ENCODE measurements at regions not wholly inside any gene's neighbourhood (a gene's known extent, or its start where the extent isn't known, plus 50 kb on each side); places are given as distances from the start of the nearest gene placed in this dataset.

- DNase-seq (ENCODE audit: extremely low read depth in 1 of 2, low read depth in 1 of 2) = no peak
Observed at GRCh38 chr9:13369431-13369830, 89.9 kb upstream of the MPDZ start.

GRCh38 chr9:13367784-13368183 is 88.3 kb upstream of the MPDZ start:
- no peak for DNase-seq (ENCODE audit: extremely low read depth in 1 of 2, low read depth in 1 of 2)

- DNase-seq (ENCODE audit: extremely low read depth in 1 of 2, low read depth in 1 of 2) = no peak
Observed at GRCh38 chr9:13364271-13365000, 84.9 kb upstream of the MPDZ start.

- no peak for DNase-seq (ENCODE audit: extremely low read depth in 1 of 2, low read depth in 1 of 2)
Observed at GRCh38 chr9:13361076-13361475, 81.6 kb upstream of the MPDZ start.

GRCh38 chr9:13360188-13360587 is 80.7 kb upstream of the MPDZ start:
- no peak for DNase-seq (ENCODE audit: extremely low read depth in 1 of 2, low read depth in 1 of 2)

GRCh38 chr9:13358128-13358527 is 78.6 kb upstream of the MPDZ start:
- no peak for DNase-seq (ENCODE audit: extremely low read depth in 1 of 2, low read depth in 1 of 2)

- DNase-seq (ENCODE audit: extremely low read depth in 1 of 2, low read depth in 1 of 2) = no peak
Observed at GRCh38 chr9:13354733-13355132, 75.2 kb upstream of the MPDZ start.

- DNase-seq (ENCODE audit: extremely low read depth in 1 of 2, low read depth in 1 of 2) = no peak
Observed at GRCh38 chr9:13352451-13352979, 73.0 kb upstream of the MPDZ start.

- DNase-seq (ENCODE audit: extremely low read depth in 1 of 2, low read depth in 1 of 2) = no peak
Observed at GRCh38 chr9:13351778-13352386, 72.4 kb upstream of the MPDZ start.

GRCh38 chr9:13332571-13332970 is 53.1 kb upstream of the MPDZ start:
- no peak for DNase-seq (ENCODE audit: extremely low read depth in 1 of 2, low read depth in 1 of 2)

GRCh38 chr9:13331320-13331719 is 51.8 kb upstream of the MPDZ start:
- DNase-seq (ENCODE audit: extremely low read depth in 1 of 2, low read depth in 1 of 2) = no peak

- DNase-seq (ENCODE audit: extremely low read depth in 1 of 2, low read depth in 1 of 2) = no peak
Observed at GRCh38 chr9:13330396-13331004, 51.0 kb upstream of the MPDZ start.
